Breast epithelium (tissue), 3 donors: ENCODE measurements at regions not wholly inside any gene's neighbourhood (a gene's known extent, or its start where the extent isn't known, plus 50 kb on each side); places are given as distances from the start of the nearest gene placed in this dataset.

Source experiments
- CTCF ChIP-seq, 3 donors: fragments of 450-650 bp; IDR thresholded peaks; one replicate each; pipeline ENCODE4 v1.5.1; 2016 to 2017; ENCODE audit warnings: antibody characterized with exemption in 3 of 3, mild to moderate bottlenecking in 3 of 3, moderate library complexity in 3 of 3
- POLR2A ChIP-seq: fragments of 450-650 bp; IDR thresholded peaks from one replicate; pipeline ENCODE4 v1.6.1; 2016; ENCODE audit warnings: antibody characterized with exemption, mild to moderate bottlenecking, moderate library complexity

GRCh38 chr4:165651901-165652300, 221.1 kb upstream of the TLL1 start:
- no peak for TF ChIP-seq POLR2A
- TF ChIP-seq CTCF (IDR thresholded peaks at IDR 0.05): no peak
